Loucy (cell line): ENCODE measurements at regions not wholly inside any gene's neighbourhood (a gene's known extent, or its start where the extent isn't known, plus 50 kb on each side); places are given as distances from the start of the nearest gene placed in this dataset.

Experiments used
- EZH2phosphoT487 ChIP-seq: fragments of 200-600 bp; IDR thresholded peaks from 2 replicates; pipeline ENCODE4 v1.6.1; 2018; ENCODE audit warnings: antibody characterized with exemption, mild to moderate bottlenecking, moderate library complexity, borderline replicate concordance
- TF ChIP-seq, protein P1 (sequence below): fragments of 200-600 bp; sonication (generic); conservative IDR thresholded peaks from 2 replicates; pipeline ENCODE4 v1.5.1; 2014; ENCODE audit warnings: mild to moderate bottlenecking, antibody characterized with exemption, low read length

DNA sequence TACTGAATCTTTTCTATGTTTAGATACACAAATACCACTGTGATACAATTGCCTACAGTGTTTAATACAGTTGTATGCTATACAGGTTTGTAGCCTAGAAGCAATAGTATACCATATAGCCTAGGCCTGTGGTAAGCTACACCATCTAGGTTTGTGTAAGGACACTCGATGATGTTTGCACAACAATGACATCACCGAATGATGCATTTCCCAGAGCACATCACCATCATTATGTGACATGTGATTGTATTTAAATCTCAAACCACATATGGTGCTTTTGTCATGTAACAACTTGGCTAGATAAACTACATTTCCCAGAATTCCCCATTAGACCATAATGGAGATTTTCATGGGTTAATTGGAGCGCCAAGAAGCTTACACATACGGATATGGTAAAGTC is 128.4 kb upstream of the CPNE8 start:
- TF ChIP-seq, protein P1, sequence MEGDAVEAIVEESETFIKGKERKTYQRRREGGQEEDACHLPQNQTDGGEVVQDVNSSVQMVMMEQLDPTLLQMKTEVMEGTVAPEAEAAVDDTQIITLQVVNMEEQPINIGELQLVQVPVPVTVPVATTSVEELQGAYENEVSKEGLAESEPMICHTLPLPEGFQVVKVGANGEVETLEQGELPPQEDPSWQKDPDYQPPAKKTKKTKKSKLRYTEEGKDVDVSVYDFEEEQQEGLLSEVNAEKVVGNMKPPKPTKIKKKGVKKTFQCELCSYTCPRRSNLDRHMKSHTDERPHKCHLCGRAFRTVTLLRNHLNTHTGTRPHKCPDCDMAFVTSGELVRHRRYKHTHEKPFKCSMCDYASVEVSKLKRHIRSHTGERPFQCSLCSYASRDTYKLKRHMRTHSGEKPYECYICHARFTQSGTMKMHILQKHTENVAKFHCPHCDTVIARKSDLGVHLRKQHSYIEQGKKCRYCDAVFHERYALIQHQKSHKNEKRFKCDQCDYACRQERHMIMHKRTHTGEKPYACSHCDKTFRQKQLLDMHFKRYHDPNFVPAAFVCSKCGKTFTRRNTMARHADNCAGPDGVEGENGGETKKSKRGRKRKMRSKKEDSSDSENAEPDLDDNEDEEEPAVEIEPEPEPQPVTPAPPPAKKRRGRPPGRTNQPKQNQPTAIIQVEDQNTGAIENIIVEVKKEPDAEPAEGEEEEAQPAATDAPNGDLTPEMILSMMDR, result no peak
- TF ChIP-seq EZH2phosphoT487, result no peak
